Omental fat pad (tissue), 3 donors: ENCODE measurements at regions not wholly inside any gene's neighbourhood (a gene's known extent, or its start where the extent isn't known, plus 50 kb on each side); places are given as distances from the start of the nearest gene placed in this dataset.
"Not testable (repeated sequence)": the region's sequence is repeated elsewhere in the genome, so short reads cannot be mapped to it uniquely, and the experiment has no call there.

Experiments used
- ATAC-seq: fragments of 150-250 bp; one replicate; pipeline ENCODE4 v1.9.1; 2016; ENCODE audit warnings: mild to moderate bottlenecking, moderate library complexity; ENCODE audit not compliant: low FRiP score
- DNase-seq: peaks from one replicate; pipeline ENCODE4 v3.0.0-alpha.2; 2019; ENCODE audit warnings: low spot score
- TF ChIP-seq, protein P1 (sequence below), 3 donors: fragments of 450-650 bp; IDR thresholded peaks; one replicate each; pipeline ENCODE4 v1.5.1; 2016 to 2017; ENCODE audit warnings: antibody characterized with exemption in 3 of 3, mild to moderate bottlenecking in 3 of 3, moderate library complexity in 2 of 3

DNA sequence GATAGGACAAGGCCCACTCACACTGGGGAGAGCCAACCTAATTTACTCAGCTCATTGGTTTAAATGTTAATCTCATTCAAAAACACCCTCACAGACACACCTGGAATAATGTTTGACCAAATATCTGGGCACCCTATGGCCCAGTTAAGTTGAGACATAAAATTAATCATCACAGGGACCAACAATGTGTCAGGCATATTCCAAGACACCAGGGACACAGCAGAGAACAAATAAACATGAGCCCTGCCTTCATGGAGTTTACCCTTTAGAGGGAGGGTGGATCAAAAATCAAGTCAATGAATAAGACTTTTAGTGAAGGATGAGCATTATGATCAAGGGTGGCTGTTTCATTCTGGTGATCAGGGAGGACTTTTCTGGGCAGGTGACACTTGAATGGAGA, 98.7 kb upstream of the CHD6 start:
- DNase-seq: no peak
- ATAC-seq: no peak
- TF ChIP-seq, protein P1, sequence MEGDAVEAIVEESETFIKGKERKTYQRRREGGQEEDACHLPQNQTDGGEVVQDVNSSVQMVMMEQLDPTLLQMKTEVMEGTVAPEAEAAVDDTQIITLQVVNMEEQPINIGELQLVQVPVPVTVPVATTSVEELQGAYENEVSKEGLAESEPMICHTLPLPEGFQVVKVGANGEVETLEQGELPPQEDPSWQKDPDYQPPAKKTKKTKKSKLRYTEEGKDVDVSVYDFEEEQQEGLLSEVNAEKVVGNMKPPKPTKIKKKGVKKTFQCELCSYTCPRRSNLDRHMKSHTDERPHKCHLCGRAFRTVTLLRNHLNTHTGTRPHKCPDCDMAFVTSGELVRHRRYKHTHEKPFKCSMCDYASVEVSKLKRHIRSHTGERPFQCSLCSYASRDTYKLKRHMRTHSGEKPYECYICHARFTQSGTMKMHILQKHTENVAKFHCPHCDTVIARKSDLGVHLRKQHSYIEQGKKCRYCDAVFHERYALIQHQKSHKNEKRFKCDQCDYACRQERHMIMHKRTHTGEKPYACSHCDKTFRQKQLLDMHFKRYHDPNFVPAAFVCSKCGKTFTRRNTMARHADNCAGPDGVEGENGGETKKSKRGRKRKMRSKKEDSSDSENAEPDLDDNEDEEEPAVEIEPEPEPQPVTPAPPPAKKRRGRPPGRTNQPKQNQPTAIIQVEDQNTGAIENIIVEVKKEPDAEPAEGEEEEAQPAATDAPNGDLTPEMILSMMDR (IDR thresholded peaks at IDR 0.05): no peak

DNA sequence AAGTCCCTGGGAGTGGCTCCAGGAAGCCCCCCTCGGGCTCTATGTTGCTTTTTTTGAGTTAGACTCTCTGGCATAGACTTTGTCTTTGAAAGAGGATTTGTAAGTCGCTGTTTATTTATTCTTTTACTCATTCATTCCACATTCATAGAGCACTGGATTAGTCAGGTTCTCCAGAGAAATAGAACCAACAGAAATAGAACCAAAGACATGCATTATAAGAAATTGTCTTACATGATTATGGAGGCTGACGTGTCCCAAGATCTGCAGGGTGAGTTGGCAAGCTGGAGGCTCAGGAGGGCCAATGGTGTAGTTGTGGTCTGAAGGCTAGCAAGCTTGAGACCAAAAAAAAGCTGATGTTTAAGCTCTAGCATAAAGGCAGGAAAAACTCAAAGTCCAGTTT, 98.3 kb upstream of the CHD6 start:
- TF ChIP-seq, protein P1 (IDR thresholded peaks at IDR 0.05): no peak
- no peak for ATAC-seq
- DNase-seq: no peak

DNA sequence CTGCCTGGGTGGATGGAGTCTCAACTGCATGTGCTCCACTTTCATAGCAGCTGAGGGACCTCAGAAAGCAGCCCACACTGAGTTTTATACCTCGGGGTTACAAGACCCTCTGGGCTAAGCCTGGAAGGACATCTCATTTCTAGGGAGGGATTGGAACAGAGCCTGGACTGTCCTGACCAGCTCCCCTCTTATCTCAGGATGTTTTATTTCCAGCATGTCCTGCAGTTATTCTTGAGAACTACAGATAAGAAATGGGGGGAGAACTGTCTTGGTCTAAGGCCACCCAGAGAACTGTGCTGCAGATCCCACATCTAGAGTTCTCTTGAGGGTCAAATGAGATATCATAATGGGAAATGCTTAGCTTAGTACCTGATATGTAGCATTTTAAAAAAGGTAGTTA, 97.3 kb upstream of the CHD6 start:
- DNase-seq (no peak), ATAC-seq (no peak)
- TF ChIP-seq, protein P1 (IDR thresholded peaks at IDR 0.05): no peak

DNA sequence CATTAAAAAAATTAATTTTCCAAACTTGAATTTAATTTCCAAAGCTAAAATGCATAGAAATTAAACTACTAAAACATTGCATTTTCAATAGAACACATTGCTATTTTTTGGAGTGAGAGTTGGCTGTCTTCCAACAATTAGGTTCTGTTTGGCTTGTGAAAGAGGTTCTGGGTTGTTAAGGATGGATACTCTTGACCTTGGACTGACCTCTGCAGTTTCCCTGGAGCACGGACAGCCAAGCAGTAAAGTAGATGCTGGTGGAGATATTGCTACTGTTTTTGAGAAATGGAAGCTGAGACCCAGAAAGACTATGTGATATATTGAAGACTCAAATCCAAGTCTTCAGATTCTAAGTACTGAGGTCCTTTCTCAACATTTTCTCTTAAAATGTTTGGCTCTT, 95.9 kb upstream of the CHD6 start:
- ATAC-seq: no peak
- TF ChIP-seq, protein P1 (IDR thresholded peaks at IDR 0.05): no peak
- DNase-seq: no peak

DNA sequence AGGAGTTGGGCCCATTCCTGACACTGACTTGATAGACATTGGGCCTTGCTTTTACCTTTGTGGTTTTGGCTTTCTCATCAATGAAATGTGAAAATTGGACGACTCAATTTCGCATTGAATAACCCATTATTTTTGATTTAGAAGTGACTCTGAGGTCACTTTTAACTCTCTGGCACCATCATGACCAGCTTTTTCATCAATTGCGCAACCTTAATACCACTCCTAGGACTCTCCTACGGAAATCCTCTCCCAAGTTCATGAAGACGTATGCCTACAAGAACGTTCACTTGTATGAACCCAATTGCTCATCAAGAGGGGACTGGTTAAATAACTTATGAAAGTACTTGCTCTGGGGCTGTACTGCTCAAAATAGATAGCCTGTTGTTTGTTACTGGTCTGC, 86.7 kb upstream of the CHD6 start:
- ATAC-seq (no peak), DNase-seq (no peak)
- TF ChIP-seq, protein P1 (IDR thresholded peaks at IDR 0.05): no peak

DNA sequence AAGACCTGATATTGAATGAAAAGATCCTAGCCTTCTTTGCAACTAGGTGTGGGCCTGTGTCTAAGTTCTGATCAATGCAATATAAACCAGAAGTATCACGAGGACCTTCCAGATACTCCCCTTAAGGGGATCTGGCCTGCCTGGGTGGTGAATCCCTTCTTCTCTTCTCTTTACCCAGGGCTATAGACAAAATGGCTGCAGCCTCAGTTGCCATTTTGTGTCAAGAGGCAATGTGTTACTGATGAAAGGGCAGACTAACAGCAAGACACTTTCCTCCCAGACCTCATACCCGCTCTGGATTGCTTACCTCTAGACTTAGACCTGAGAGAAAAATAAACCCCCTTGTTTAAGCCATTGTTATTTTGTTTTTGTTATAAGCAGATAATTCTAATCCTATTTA, 84.5 kb upstream of the CHD6 start:
- TF ChIP-seq, protein P1 (IDR thresholded peaks at IDR 0.05): no peak
- DNase-seq (no peak), ATAC-seq (no peak)

DNA sequence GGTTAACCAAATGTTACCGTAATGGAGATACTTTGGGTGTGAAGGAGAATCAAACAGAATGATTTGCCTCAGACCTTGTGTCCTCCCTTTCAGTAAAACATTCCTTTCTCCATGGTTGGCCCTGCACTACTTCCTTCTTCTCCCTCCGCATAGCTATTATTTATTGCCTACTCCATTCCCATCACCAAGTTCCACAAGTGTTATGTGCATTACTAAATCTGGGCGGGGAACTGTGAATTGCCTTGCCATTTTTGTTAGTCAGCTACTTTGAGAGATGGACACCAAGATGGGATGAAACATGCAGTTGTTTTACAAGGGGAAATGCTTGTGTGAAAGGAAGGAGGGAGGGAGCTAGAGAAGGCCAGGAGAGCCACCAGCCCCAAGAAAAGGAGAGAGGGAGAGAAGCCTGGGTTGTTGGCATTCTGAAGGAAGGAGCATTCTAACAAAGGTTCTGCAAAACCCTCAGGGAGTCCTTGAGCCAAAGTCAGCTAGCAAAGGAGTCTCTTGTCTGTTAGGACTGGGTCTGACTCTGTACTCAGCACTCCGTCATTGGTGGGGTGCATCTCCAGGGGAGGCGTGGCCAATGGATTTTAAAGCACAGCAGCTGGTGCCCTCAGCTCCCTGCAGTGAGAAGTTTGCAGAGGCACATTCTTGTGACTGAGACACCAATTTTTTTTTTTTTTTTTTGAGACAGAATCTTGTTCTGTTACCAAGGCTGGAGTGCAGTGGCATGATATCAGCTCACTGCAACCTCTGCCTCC, 83.6 kb upstream of the CHD6 start:
- no peak for ATAC-seq
- DNase-seq: no peak
- TF ChIP-seq, protein P1 (IDR thresholded peaks at IDR 0.05): no peak

DNA sequence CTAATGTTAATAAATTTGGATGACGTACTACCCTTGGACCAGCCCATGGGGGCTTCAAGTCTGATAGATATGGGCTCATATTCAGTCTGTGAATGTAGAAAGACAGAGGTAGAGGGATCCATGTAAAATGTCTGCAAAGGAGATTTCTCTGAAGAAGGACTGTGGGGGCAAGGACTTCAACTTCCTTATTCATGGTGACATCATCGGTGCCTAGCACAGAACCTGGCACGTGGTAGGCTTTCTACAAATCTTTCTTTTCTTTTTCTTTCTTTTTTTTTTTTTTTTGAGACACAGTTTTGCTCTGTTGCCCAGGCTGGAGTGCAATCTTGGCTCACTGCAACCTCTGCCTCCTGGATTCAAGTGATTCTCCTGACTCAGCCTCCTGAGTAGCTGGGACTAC, 81.5 kb upstream of the CHD6 start:
- not testable (repeated sequence) for DNase-seq, ATAC-seq
